GM23338 (cell line): ENCODE measurements at regions not wholly inside any gene's neighbourhood (a gene's known extent, or its start where the extent isn't known, plus 50 kb on each side); places are given as distances from the start of the nearest gene placed in this dataset.
A peak's percentile ranks its signal among the peaks of the same experiment; 100 is the strongest.

Experiments used
- ATAC-seq: fragments of 200-7000 bp; cut with Tn5 transposase; 3 replicates; pipeline ENCODE4 v1.9.1; 2020
- DNase-seq: peaks from one replicate; pipeline ENCODE4 v3.0.0-alpha.2; 2015; ENCODE audit warnings: low spot score
- H2AFZ ChIP-seq: fragments of 200-600 bp; sonication (generic); 2 replicates; pipeline ENCODE4 v1.8.0; 2016; ENCODE audit warnings: antibody characterized with exemption, mild to moderate bottlenecking, moderate library complexity
- H3F3A ChIP-seq: fragments of 200-600 bp; sonication (generic); replicated peaks from 2 replicates; pipeline ENCODE4 v1.8.0; 2017; ENCODE audit warnings: antibody characterized with exemption, mixed run types, low read depth
- H3K27ac ChIP-seq: fragments of 200-600 bp; sonication (generic); 2 replicates; pipeline ENCODE4 v1.6.1; 2016; ENCODE audit warnings: low read depth
- H3K27me3 ChIP-seq: fragments of 200-600 bp; sonication (generic); 2 replicates; pipeline ENCODE4 v1.8.0; 2016; ENCODE audit warnings: mild to moderate bottlenecking, mixed run types, moderate library complexity; ENCODE audit not compliant: insufficient read depth
- H3K36me3 ChIP-seq: fragments of 200-600 bp; sonication (generic); 2 replicates; pipeline ENCODE4 v1.8.0; 2016; ENCODE audit warnings: mild to moderate bottlenecking; ENCODE audit not compliant: insufficient read depth
- H3K4me1 ChIP-seq: fragments of 200-600 bp; sonication (generic); 2 replicates; pipeline ENCODE4 v1.8.0; 2016; ENCODE audit warnings: mild to moderate bottlenecking, moderate library complexity; ENCODE audit not compliant: insufficient read depth
- H3K4me2 ChIP-seq: fragments of 200-600 bp; sonication (generic); 2 replicates; pipeline ENCODE4 v1.7.1; 2017; ENCODE audit warnings: mixed run types
- H3K4me3 ChIP-seq: fragments of 200-600 bp; sonication (generic); 2 replicates; pipeline ENCODE4 v1.6.1; 2016; ENCODE audit warnings: mixed run types
- H3K79me2 ChIP-seq: fragments of 200-600 bp; sonication (generic); replicated peaks from 2 replicates; pipeline ENCODE4 v1.8.0; 2017; ENCODE audit warnings: mild to moderate bottlenecking; ENCODE audit not compliant: insufficient read depth
- H3K9me2 ChIP-seq: fragments of 200-600 bp; sonication (generic); 2 replicates; pipeline ENCODE4 v1.8.0; 2017; ENCODE audit not compliant: insufficient read depth
- H4K20me1 ChIP-seq: fragments of 200-600 bp; sonication (generic); replicated peaks from 2 replicates; pipeline ENCODE4 v1.8.0; 2017; ENCODE audit warnings: mild to moderate bottlenecking; ENCODE audit not compliant: insufficient read depth
- H3K27ac Mint-ChIP-seq: 2 replicates; pipeline ENCODE4 v1.8.0; 2020; ENCODE audit warnings: inconsistent platforms, mild to moderate bottlenecking, moderate library complexity, mixed read lengths
- H3K27me3 Mint-ChIP-seq: 3 replicates; pipeline ENCODE4 v1.8.0; 2022; ENCODE audit warnings: low read depth, mild to moderate bottlenecking, moderate library complexity, mixed read lengths, inconsistent platforms; ENCODE audit not compliant: insufficient read depth, poor library complexity
- H3K36me3 Mint-ChIP-seq: 3 replicates; pipeline ENCODE4 v1.8.0; 2021; ENCODE audit warnings: low read depth, mild to moderate bottlenecking, inconsistent platforms, moderate library complexity, mixed read lengths
- H3K4me1 Mint-ChIP-seq: 3 replicates; pipeline ENCODE4 v1.8.0; 2020; ENCODE audit warnings: mild to moderate bottlenecking, inconsistent platforms, mixed read lengths
- H3K4me3 Mint-ChIP-seq: 3 replicates; pipeline ENCODE4 v1.8.0; 2021; ENCODE audit warnings: moderate library complexity, mild to moderate bottlenecking, inconsistent platforms, mixed read lengths
- H3K9me3 Mint-ChIP-seq: 3 replicates; pipeline ENCODE4 v1.8.0; 2020; ENCODE audit warnings: moderate library complexity, mild to moderate bottlenecking, inconsistent platforms, mixed read lengths
- CREB1 ChIP-seq: fragments of 250-450 bp; sonication (Bioruptor Pico); IDR thresholded peaks from 2 replicates; pipeline ENCODE4 v1.5.0; 2020; ENCODE audit warnings: low read depth, mild to moderate bottlenecking, moderate library complexity
- CTCF ChIP-seq, 2 experiments: fragments of 200-600 bp in 1 of 2; sonication (generic) in 1 of 2; conservative IDR thresholded peaks; 2 replicates each; pipeline versions ENCODE4 v1.5.1 to v1.6.1; 2016 to 2017; ENCODE audit warnings: antibody characterized with exemption in 2 of 2, low read depth in 2 of 2, mild to moderate bottlenecking in 2 of 2, moderate library complexity in 1 of 2
- ETS1 ChIP-seq: IDR thresholded peaks from 2 replicates; pipeline ENCODE4 v1.6.1; 2016; ENCODE audit warnings: antibody characterized with exemption
- EZH2 ChIP-seq: fragments of 200-600 bp; sonication (generic); IDR thresholded peaks from one replicate; pipeline ENCODE4 v1.8.0; 2017; ENCODE audit warnings: antibody characterized with exemption, mild to moderate bottlenecking, low read depth; ENCODE audit not compliant: unreplicated experiment
- EZH2phosphoT487 ChIP-seq: fragments of 200-600 bp; sonication (generic); IDR thresholded peaks from one replicate; pipeline ENCODE4 v1.8.1; 2018; ENCODE audit warnings: antibody characterized with exemption; ENCODE audit not compliant: unreplicated experiment
- JUNB ChIP-seq: IDR thresholded peaks from one replicate; pipeline ENCODE4 v1.6.1; 2016; ENCODE audit warnings: antibody characterized with exemption; ENCODE audit not compliant: unreplicated experiment
- NANOG ChIP-seq: IDR thresholded peaks from 2 replicates; pipeline ENCODE4 v1.6.1; 2016; ENCODE audit warnings: antibody characterized with exemption, borderline replicate concordance
- POLR2AphosphoS5 ChIP-seq: IDR thresholded peaks from 2 replicates; pipeline ENCODE4 v1.6.1; 2016; ENCODE audit warnings: antibody characterized with exemption, low read depth
- REST ChIP-seq: IDR thresholded peaks from one replicate; pipeline ENCODE4 v1.6.1; 2018; ENCODE audit warnings: antibody characterized with exemption; ENCODE audit not compliant: unreplicated experiment
- STAT1 ChIP-seq: IDR thresholded peaks from one replicate; pipeline ENCODE4 v1.6.1; 2016; ENCODE audit warnings: antibody characterized with exemption; ENCODE audit not compliant: unreplicated experiment
- ZNF114 ChIP-seq: fragments of 250-450 bp; sonication (Bioruptor Pico); IDR thresholded peaks from 2 replicates; pipeline ENCODE4 v1.5.0; 2020; ENCODE audit warnings: mild to moderate bottlenecking, moderate library complexity
- ZNF331 ChIP-seq: fragments of 250-450 bp; sonication (Bioruptor Pico); IDR thresholded peaks from 2 replicates; pipeline ENCODE4 v1.5.0; 2020; ENCODE audit warnings: low read depth, mild to moderate bottlenecking, moderate library complexity
- ZNF462 ChIP-seq: fragments of 250-450 bp; sonication (Bioruptor Pico); IDR thresholded peaks from 2 replicates; pipeline ENCODE4 v1.5.0; 2020; ENCODE audit warnings: mild to moderate bottlenecking, moderate library complexity

GRCh38 chr4:81722290-81722851, 250.7 kb upstream of the RASGEF1B start:
- H4K20me1 ChIP-seq: no peaks in the 10 kb centered on the region
- H2AFZ ChIP-seq: peak overlapping the region; percentile 72; the same call in 1 of the 2 replicates
- H3K79me2 ChIP-seq: no peaks in the 10 kb centered on the region
- no peak overlapping the region for H3K4me3 ChIP-seq
- no peak for TF ChIP-seq ZNF462 (CRISPR knock-in tag)
- no peak for TF ChIP-seq REST
- no peak for TF ChIP-seq CTCF (conservative IDR thresholded peaks at IDR 0.05; ENCODE audit: low read depth in 2 of 2)
- TF ChIP-seq ETS1: no peak
- TF ChIP-seq ZNF114 (CRISPR knock-in tag): no peak
- no peak for TF ChIP-seq CREB1 (CRISPR knock-in tag)
- no peak for TF ChIP-seq EZH2
- no peak for TF ChIP-seq ZNF331 (CRISPR knock-in tag)
- no peak for TF ChIP-seq POLR2AphosphoS5
- TF ChIP-seq STAT1: no peak
- no peak for TF ChIP-seq EZH2phosphoT487
- no peak for TF ChIP-seq NANOG
- TF ChIP-seq JUNB: no peak
- no peaks in the 10 kb centered on the region for H3K27me3 ChIP-seq
- H3K4me3 Mint-ChIP-seq: no peak overlapping the region
- DNase-seq: no peak
- no peaks in the 10 kb centered on the region for H3K36me3 Mint-ChIP-seq
- no peaks in the 10 kb centered on the region for H3K36me3 ChIP-seq
- no peaks in the 10 kb centered on the region for H3K9me3 Mint-ChIP-seq
- no peaks in the 10 kb centered on the region for H3F3A ChIP-seq
- no peak overlapping the region for H3K27ac Mint-ChIP-seq
- no peaks in the 10 kb centered on the region for H3K4me1 ChIP-seq
- ATAC-seq: peak; percentile 57
- H3K27ac ChIP-seq: no peak overlapping the region
- peaks cover 3% of the 10 kb centered on the region; the same call in 1 of the 3 replicates for H3K4me1 Mint-ChIP-seq
- H3K27me3 Mint-ChIP-seq: peaks cover 1% of the 10 kb centered on the region
- H3K4me2 ChIP-seq: no peak overlapping the region
- no peaks in the 10 kb centered on the region for H3K9me2 ChIP-seq
